Mesenchymal stem cell (in vitro differentiated cells and primary cell): ENCODE measurements at regions not wholly inside any gene's neighbourhood (a gene's known extent, or its start where the extent isn't known, plus 50 kb on each side); places are given as distances from the start of the nearest gene placed in this dataset.

Experiments
- DNase-seq: peaks from one replicate; pipeline ENCODE4 v3.0.0-alpha.2; 2013
- H2AFZ ChIP-seq: one replicate; pipeline ENCODE4 v1.6.1; 2013; ENCODE audit warnings: low read depth, mild to moderate bottlenecking, control low read depth, inconsistent platforms, low read length, moderate library complexity
- H2AK5ac ChIP-seq: 2 replicates; pipeline ENCODE4 v1.6.1; 2013; ENCODE audit warnings: low read length, moderate library complexity, mild to moderate bottlenecking, inconsistent platforms; ENCODE audit not compliant: severe bottlenecking
- H2BK120ac ChIP-seq: one replicate; pipeline ENCODE4 v1.6.1; 2013; ENCODE audit warnings: low read depth, mild to moderate bottlenecking, inconsistent platforms, low read length, moderate library complexity
- H2BK12ac ChIP-seq, 2 experiments: one replicate each; pipeline ENCODE4 v1.6.1; 2013; ENCODE audit warnings: inconsistent platforms in 2 of 2, low read length in 2 of 2, mild to moderate bottlenecking in 2 of 2, moderate library complexity in 2 of 2, control low read depth in 1 of 2
- H2BK15ac ChIP-seq: one replicate; pipeline ENCODE4 v1.6.1; 2013; ENCODE audit warnings: mild to moderate bottlenecking, low read depth, inconsistent platforms; ENCODE audit not compliant: poor library complexity, severe bottlenecking
- H2BK5ac ChIP-seq: 2 replicates; pipeline ENCODE4 v1.6.1; 2013; ENCODE audit warnings: low read depth, mild to moderate bottlenecking, low read length, control low read depth, inconsistent platforms; ENCODE audit not compliant: poor library complexity, severe bottlenecking
- H3K14ac ChIP-seq, 2 experiments: one replicate each; pipeline ENCODE4 v1.6.1; 2013; ENCODE audit warnings: inconsistent platforms in 2 of 2, low read length in 2 of 2, control low read depth in 1 of 2, mild to moderate bottlenecking in 1 of 2, moderate library complexity in 1 of 2
- H3K18ac ChIP-seq, 2 experiments: one replicate each; pipeline ENCODE4 v1.6.1; 2013; ENCODE audit warnings: inconsistent platforms in 2 of 2, low read length in 2 of 2, control low read depth in 1 of 2, low read depth in 1 of 2, mild to moderate bottlenecking in 1 of 2
- H3K23ac ChIP-seq, 2 experiments: one replicate each; pipeline ENCODE4 v1.6.1; 2013; ENCODE audit warnings: inconsistent platforms in 2 of 2, low read length in 2 of 2, mild to moderate bottlenecking in 2 of 2, moderate library complexity in 2 of 2, control low read depth in 1 of 2
- H3K27ac ChIP-seq: 2 replicates; pipeline ENCODE4 v1.5.1; 2013; ENCODE audit warnings: mild to moderate bottlenecking, moderate library complexity, low read length, control low read depth, inconsistent platforms; ENCODE audit not compliant: poor library complexity, severe bottlenecking
- H3K27me3 ChIP-seq, 2 experiments: 2 replicates each; pipeline versions ENCODE4 v1.6.1 to v1.7.0; 2013; ENCODE audit warnings: low read length in 2 of 2, mild to moderate bottlenecking in 2 of 2, moderate library complexity in 2 of 2, control low read depth in 1 of 2, inconsistent platforms in 1 of 2; ENCODE audit not compliant: control insufficient read depth in 1 of 2, insufficient read depth in 1 of 2
- H3K36me3 ChIP-seq, 2 experiments: 2 replicates each; pipeline versions ENCODE4 v1.6.1 to v1.7.0; 2013; ENCODE audit warnings: low read length in 2 of 2, control low read depth in 1 of 2, inconsistent platforms in 1 of 2, low read depth in 1 of 2, mild to moderate bottlenecking in 1 of 2; ENCODE audit not compliant: insufficient read depth in 2 of 2, control insufficient read depth in 1 of 2
- H3K4ac ChIP-seq, 2 experiments: one replicate each; pipeline ENCODE4 v1.6.1; 2013; ENCODE audit warnings: inconsistent platforms in 2 of 2, low read length in 2 of 2, mild to moderate bottlenecking in 2 of 2, moderate library complexity in 2 of 2, control low read depth in 1 of 2, low read depth in 1 of 2
- H3K4me1 ChIP-seq: 2 replicates; pipeline ENCODE4 v1.6.1; 2013; ENCODE audit warnings: low read depth, low read length, control low read depth; ENCODE audit not compliant: control insufficient read depth, insufficient read depth
- H3K4me2 ChIP-seq: 2 replicates; pipeline ENCODE4 v1.6.1; 2013; ENCODE audit warnings: low read length, mild to moderate bottlenecking, inconsistent platforms; ENCODE audit not compliant: poor library complexity, severe bottlenecking
- H3K4me3 ChIP-seq, 2 experiments: 2 replicates each; pipeline versions ENCODE4 v1.5.1 to v1.7.0; 2013; ENCODE audit warnings: low read length in 2 of 2, mild to moderate bottlenecking in 2 of 2, control low read depth in 1 of 2, low read depth in 1 of 2; ENCODE audit not compliant: insufficient read depth in 1 of 2
- H3K79me1 ChIP-seq: replicated peaks from 2 replicates; pipeline ENCODE4 v1.6.1; 2013; ENCODE audit warnings: mild to moderate bottlenecking, control low read depth, low read length, inconsistent platforms; ENCODE audit not compliant: poor library complexity, severe bottlenecking
- H3K9ac ChIP-seq: 2 replicates; pipeline ENCODE4 v1.7.0; 2013; ENCODE audit warnings: mild to moderate bottlenecking, low read length, moderate library complexity
- H3K9me3 ChIP-seq: 2 replicates; pipeline ENCODE4 v1.7.0; 2013; ENCODE audit warnings: mild to moderate bottlenecking, low read length; ENCODE audit not compliant: control insufficient read depth
- H4K8ac ChIP-seq: one replicate; pipeline ENCODE4 v1.6.1; 2013; ENCODE audit warnings: inconsistent platforms, mild to moderate bottlenecking, low read length, moderate library complexity
- H4K91ac ChIP-seq: one replicate; pipeline ENCODE4 v1.6.1; 2013; ENCODE audit warnings: mild to moderate bottlenecking, low read length, inconsistent platforms
- WGBS: methylation state at CpG from one replicate; pipeline ENCODE4 v1.1.7; 2013; ENCODE audit warnings: mixed read lengths; 5-methylcytosine and 5-hydroxymethylcytosine counted together

DNA sequence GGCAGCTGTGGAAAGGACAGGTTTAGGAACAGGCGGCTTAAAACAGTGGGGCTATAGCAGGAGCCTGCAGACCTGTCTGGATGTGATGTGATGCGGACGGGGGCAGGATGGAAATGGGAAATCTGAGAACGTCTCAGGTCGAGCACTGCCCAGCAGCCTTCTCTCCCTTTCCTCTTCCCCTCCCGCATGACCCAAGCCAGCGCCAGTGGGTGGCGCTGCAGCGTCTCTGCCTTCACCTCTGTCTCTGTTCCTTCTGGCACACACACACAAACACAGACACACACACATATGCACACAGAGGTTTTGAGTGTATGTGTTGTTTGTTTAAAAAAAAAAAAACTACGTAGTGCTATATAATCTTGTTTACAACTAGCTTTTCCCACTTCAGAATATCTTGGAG lies 82.0 kb upstream of the SLC66A3 start:
- peak overlapping the region; percentile 71 for H2BK120ac ChIP-seq
- 80% methylated on average over 2 of the region's 10 CpGs for WGBS
- no peak overlapping the region for H2AFZ ChIP-seq

DNA sequence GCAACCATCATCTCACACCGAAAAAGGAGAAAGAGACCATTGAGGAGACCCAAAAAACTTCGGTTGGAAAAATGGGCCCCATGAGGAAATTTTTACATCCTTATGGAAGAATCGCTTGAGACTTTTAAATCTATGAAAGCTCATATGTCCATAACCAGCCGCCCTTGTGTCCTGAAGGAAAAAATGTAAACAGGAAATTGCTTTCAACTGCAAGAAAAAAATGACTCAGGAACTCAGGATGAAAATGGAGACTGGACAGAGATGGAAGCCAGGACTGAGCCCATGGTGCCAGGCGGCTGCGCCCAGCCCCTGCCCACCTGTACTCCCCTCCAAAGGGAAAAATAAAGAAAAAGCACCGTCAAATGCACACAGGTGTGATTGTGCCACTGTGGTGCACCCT lies 81.5 kb upstream of the SLC66A3 start:
- H2BK12ac ChIP-seq: peak overlapping the region; percentile 81 to 98
- no peak overlapping the region for H3K14ac ChIP-seq
- no peaks in the 10 kb centered on the region for H3K79me1 ChIP-seq
- no peak overlapping the region for H2AK5ac ChIP-seq
- peak overlapping the region; percentile 90 for H4K8ac ChIP-seq
- H2BK120ac ChIP-seq: peak overlapping the region; percentile 86
- H3K4me2 ChIP-seq: no peak overlapping the region
- H4K91ac ChIP-seq: peak overlapping the region; percentile 99
- no peak overlapping the region for H3K9ac ChIP-seq
- H2BK15ac ChIP-seq: peak overlapping the region; percentile 96
- WGBS: 16% methylated on average over 5 of the region's 7 CpGs
- no peak overlapping the region for H3K23ac ChIP-seq
- H3K4me3 ChIP-seq: no peak overlapping the region
- no peaks in the 10 kb centered on the region for H3K36me3 ChIP-seq
- peaks cover 2% of the 10 kb centered on the region for H3K4me1 ChIP-seq
- no peaks in the 10 kb centered on the region for H3K9me3 ChIP-seq
- H3K18ac ChIP-seq: peak overlapping the region; percentile 91 to 96
- peak overlapping the region; percentile 78 for H2AFZ ChIP-seq
- no peak overlapping the region for H3K27ac ChIP-seq
- H3K27me3 ChIP-seq: peaks cover 2 to 49% of the 10 kb centered on the region in 2 experiments
- peak overlapping the region; percentile 94 for H3K4ac ChIP-seq
- no peak overlapping the region for H2BK5ac ChIP-seq
- DNase-seq: peak; percentile 72

More for the DNA sequence above, 82.0 kb upstream of the SLC66A3 start:
- H2BK5ac ChIP-seq: no peak overlapping the region
- H3K27me3 ChIP-seq: peaks cover 6 to 53% of the 10 kb centered on the region in 2 experiments
- no peaks in the 10 kb centered on the region for H3K9me3 ChIP-seq
- H3K79me1 ChIP-seq: no peaks in the 10 kb centered on the region
- H4K91ac ChIP-seq: peak overlapping the region; percentile 83
- no peak overlapping the region for H2AK5ac ChIP-seq
- peak overlapping the region in 1 of 2 experiments; percentile 76 for H3K4ac ChIP-seq
- H3K14ac ChIP-seq: no peak overlapping the region
- peak overlapping the region; percentile 80 to 95 for H3K18ac ChIP-seq
- peak overlapping the region; percentile 29 for H2BK15ac ChIP-seq
- H3K36me3 ChIP-seq: no peaks in the 10 kb centered on the region
- peak overlapping the region; percentile 82 to 84 for H2BK12ac ChIP-seq
- H3K27ac ChIP-seq: no peak overlapping the region
- no peak overlapping the region for H3K4me2 ChIP-seq
- H4K8ac ChIP-seq: peak overlapping the region; percentile 87
- DNase-seq: peak; percentile 70
- peaks cover 2% of the 10 kb centered on the region for H3K4me1 ChIP-seq
- H3K4me3 ChIP-seq: no peak overlapping the region
- no peak overlapping the region for H3K9ac ChIP-seq
- H3K23ac ChIP-seq: no peak overlapping the region

DNA sequence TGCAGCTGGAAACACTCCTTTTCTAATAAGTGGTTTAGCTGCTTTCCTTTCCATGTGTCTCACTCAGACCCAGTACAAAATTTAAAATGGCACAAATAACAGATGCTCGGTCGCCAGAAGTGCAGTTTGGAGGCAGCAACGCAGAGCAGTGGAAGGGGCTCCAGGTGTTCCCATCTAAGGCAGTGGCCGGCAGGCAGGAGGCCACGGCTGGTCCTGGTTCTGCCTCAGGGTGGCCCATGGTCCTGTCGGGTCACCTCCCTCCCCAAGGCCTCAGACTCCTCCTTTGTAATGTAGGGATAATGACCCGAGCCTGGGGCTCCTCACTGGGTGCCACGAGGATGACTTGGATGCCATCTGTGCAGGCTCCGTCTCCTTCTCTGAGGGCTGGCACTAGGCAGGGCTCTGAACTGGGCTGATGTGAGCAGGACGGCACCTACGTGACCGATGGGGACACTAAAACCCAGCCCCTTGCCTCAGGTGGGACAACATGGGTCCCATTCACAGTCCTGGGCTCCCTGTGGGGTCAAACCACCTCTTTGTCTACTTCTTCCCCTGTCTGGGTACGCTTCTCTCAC lies 80.9 kb upstream of the SLC66A3 start:
- Histone ChIP-seq H3K36me3 (no peaks in the 10 kb centered on the region), H3K4me3 (no peak overlapping the region), H3K4ac (peak overlapping the region; percentile 94), H3K4me1 (peaks cover 2% of the 10 kb centered on the region), H3K4me2 (no peak overlapping the region), H4K91ac (peak overlapping the region; percentile 99), H3K27ac (no peak overlapping the region), H2BK120ac (peak overlapping the region; percentile 86), H3K9me3 (no peaks in the 10 kb centered on the region), H3K27me3 (peaks cover 0 to 51% of the 10 kb centered on the region in 2 experiments), H2BK15ac (peak overlapping the region; percentile 96), H3K23ac (no peak overlapping the region), H2AK5ac (no peak overlapping the region), H3K79me1 (no peaks in the 10 kb centered on the region), H3K14ac (peak overlapping the region in 1 of 2 experiments; percentile 62), H3K18ac (peak overlapping the region; percentile 91 to 96), H2BK12ac (peak overlapping the region; percentile 81 to 98), H4K8ac (peak overlapping the region; percentile 90), H3K9ac (no peak overlapping the region), H2AFZ (peak overlapping the region; percentile 78), H2BK5ac (no peak overlapping the region)
- DNase-seq: no peak
- 91% methylated on average over 13 of the region's 13 CpGs for WGBS

DNA sequence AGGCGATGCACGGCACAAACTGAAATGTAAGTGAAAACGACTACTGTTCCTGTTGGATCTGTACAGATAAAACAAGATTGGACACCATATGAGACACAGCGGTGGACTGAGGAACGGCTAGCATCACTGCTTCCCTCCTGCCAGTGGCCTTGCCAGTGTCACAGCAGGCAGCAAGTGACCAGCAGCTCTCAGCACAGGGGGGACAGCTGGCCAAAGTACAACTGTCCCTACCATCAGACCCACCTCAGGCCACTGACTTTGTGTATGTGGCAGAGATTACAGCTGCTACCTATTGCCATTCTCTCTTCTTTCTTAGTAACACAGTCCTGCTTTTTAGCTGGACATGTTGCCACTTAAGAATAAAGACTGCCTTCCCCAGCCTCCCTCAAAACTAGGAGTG lies 80.0 kb upstream of the SLC66A3 start:
- Histone ChIP-seq H3K23ac (no peak overlapping the region), H3K79me1 (no peaks in the 10 kb centered on the region), H3K9me3 (no peaks in the 10 kb centered on the region), H2AK5ac (no peak overlapping the region), H3K27me3 (peaks cover 0 to 49% of the 10 kb centered on the region in 2 experiments), H3K27ac (no peak overlapping the region), H2AFZ (no peak overlapping the region), H3K14ac (no peak overlapping the region), H2BK15ac (no peak overlapping the region), H3K36me3 (no peaks in the 10 kb centered on the region), H2BK5ac (no peak overlapping the region), H3K4ac (no peak overlapping the region), H2BK12ac (peak overlapping the region; percentile 6 to 23), H3K18ac (peak overlapping the region; percentile 11 to 16), H3K4me2 (no peak overlapping the region), H3K9ac (no peak overlapping the region), H4K8ac (peak overlapping the region; percentile 1), H4K91ac (peak overlapping the region; percentile 48), H2BK120ac (no peak overlapping the region), H3K4me3 (no peak overlapping the region), H3K4me1 (peaks cover 2% of the 10 kb centered on the region)
- no peak for DNase-seq
- WGBS: 99% methylated on average over 5 of the region's 5 CpGs
